IPS DF 6.9 (cell line): ENCODE measurements at regions not wholly inside any gene's neighbourhood (a gene's known extent, or its start where the extent isn't known, plus 50 kb on each side); places are given as distances from the start of the nearest gene placed in this dataset.
"Not testable (repeated sequence)": the region's sequence is repeated elsewhere in the genome, so short reads cannot be mapped to it uniquely, and the experiment has no call there.

Source experiments
- DNase-seq: peaks from one replicate; pipeline ENCODE4 v3.0.0-alpha.2; 2013; ENCODE audit warnings: low read depth, low spot score
- H3K27ac ChIP-seq: one replicate; pipeline ENCODE4 v1.5.1; 2013; ENCODE audit warnings: low read length, control low read depth
- H3K27me3 ChIP-seq: 2 replicates; pipeline ENCODE4 v1.6.1; 2013; ENCODE audit warnings: mild to moderate bottlenecking, low read length; ENCODE audit not compliant: control insufficient read depth, insufficient read depth
- H3K36me3 ChIP-seq: 2 replicates; pipeline ENCODE4 v1.6.1; 2013; ENCODE audit warnings: low read length; ENCODE audit not compliant: control insufficient read depth, insufficient read depth
- H3K4me1 ChIP-seq: 2 replicates; pipeline ENCODE4 v1.6.1; 2013; ENCODE audit warnings: low read length; ENCODE audit not compliant: control insufficient read depth, insufficient read depth
- H3K4me3 ChIP-seq: 2 replicates; pipeline ENCODE4 v1.5.1; 2013; ENCODE audit warnings: mild to moderate bottlenecking, low read length
- H3K9me3 ChIP-seq: 2 replicates; pipeline ENCODE4 v1.6.1; 2013; ENCODE audit warnings: low read length, inconsistent platforms; ENCODE audit not compliant: control insufficient read depth, insufficient read depth
- WGBS: extraction: QIAGEN DNeasy Blood & Tissue Kit; methylation state at CpG from one replicate; pipeline ENCODE4 v1.1.7; 2013; ENCODE audit warnings: mixed read lengths, missing lambda C conversion rate; ENCODE audit not compliant: insufficient read length, insufficient coverage; 5-methylcytosine and 5-hydroxymethylcytosine counted together

GRCh38 chr11:89648996-89649395 lies 61.1 kb upstream of the TRIM77 start:
- H3K27ac ChIP-seq, H3K27me3 ChIP-seq, H3K36me3 ChIP-seq, H3K4me1 ChIP-seq, DNase-seq, H3K4me3 ChIP-seq, H3K9me3 ChIP-seq: not testable (repeated sequence)
- WGBS, result no CpG with 5 or more reads among the region's 5 CpGs

GRCh38 chr11:89654669-89655068 lies 55.4 kb upstream of the TRIM77 start:
- H3K9me3 ChIP-seq, H3K27ac ChIP-seq, H3K4me3 ChIP-seq, H3K27me3 ChIP-seq, H3K4me1 ChIP-seq, DNase-seq, H3K36me3 ChIP-seq: not testable (repeated sequence)
- WGBS, result no CpG with 5 or more reads among the region's 2 CpGs

- not testable (repeated sequence) for H3K36me3 ChIP-seq, H3K27me3 ChIP-seq, H3K9me3 ChIP-seq, H3K4me1 ChIP-seq, DNase-seq, H3K4me3 ChIP-seq, H3K27ac ChIP-seq
These were observed 51.3 kb upstream of the TRIM77 start for GRCh38 chr11:89658767-89659166.

- not testable (repeated sequence) for H3K4me3 ChIP-seq, H3K27me3 ChIP-seq, H3K4me1 ChIP-seq, DNase-seq, H3K27ac ChIP-seq, H3K36me3 ChIP-seq, H3K9me3 ChIP-seq
- no CpG with 5 or more reads among the region's 2 CpGs for WGBS
These were observed 50.7 kb upstream of the TRIM77 start for GRCh38 chr11:89659414-89659813.

GRCh38 chr11:89660234-89660633 lies 49.9 kb upstream of the TRIM77 start:
- peak; percentile 18 for DNase-seq
- H3K27ac ChIP-seq, result no peak overlapping the region
- H3K4me1 ChIP-seq, result no peaks in the 10 kb centered on the region

More at GRCh38 chr11:89660234-89660633, 49.9 kb upstream of the TRIM77 start:
- no peaks in the 10 kb centered on the region for H3K27me3 ChIP-seq
- no peaks in the 10 kb centered on the region for H3K36me3 ChIP-seq
- no peaks in the 10 kb centered on the region for H3K9me3 ChIP-seq
- H3K4me3 ChIP-seq, result no peak overlapping the region
